IPS DF 4.7 (cell line): ENCODE measurements at regions not wholly inside any gene's neighbourhood (a gene's known extent, or its start where the extent isn't known, plus 50 kb on each side); places are given as distances from the start of the nearest gene placed in this dataset.

Experiments
- DNase-seq: peaks from one replicate; pipeline ENCODE4 v3.0.0-alpha.2; 2013; ENCODE audit warnings: low spot score; ENCODE audit errors: extremely low read depth

DNA sequence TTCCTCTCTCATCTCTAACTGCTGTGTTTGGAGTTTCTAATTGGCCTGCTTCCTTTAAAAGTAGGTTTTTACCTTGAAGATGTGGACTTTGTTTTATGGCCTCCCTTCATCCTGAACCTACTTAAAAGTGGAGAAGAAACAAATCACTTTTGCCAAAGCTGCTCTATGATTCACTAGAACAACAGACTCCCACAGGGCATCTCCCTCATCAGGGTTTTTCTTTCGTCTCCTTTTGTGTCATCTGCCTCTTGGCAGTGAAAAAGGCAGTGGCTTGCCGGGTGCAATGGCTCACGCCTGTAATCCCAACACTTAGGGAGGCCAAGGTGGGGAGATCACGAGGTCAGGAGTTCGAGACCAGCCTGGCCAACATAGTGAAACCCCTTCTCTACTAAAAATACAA is 186.6 kb upstream of the MTNR1B start:
- DNase-seq: no peak

DNA sequence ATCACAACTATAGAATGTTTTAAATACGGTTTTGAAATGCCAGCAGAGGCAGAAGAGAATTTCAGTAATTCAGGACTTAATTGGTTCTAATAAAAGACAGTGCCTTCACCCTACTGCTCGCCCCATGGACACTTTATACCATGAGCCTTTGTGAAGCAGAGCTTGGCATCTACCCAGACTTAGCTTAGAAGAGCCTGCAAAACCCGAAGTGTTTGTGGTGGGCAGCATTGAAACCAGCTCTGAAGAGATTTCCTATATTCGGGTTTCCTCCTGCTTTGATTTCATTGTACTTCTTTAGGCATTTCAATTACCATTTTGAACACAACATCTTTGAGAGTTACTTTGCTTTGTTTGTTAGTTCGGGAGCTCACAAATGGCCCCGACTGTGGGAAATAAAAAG is 185.1 kb upstream of the MTNR1B start:
- DNase-seq: no peak

GRCh38 chr11:92787638-92788037 is 181.8 kb upstream of the MTNR1B start:
- no peak for DNase-seq

GRCh38 chr11:92789761-92790160 is 179.7 kb upstream of the MTNR1B start:
- no peak for DNase-seq

- no peak for DNase-seq
Measured at GRCh38 chr11:92790366-92790765, 179.1 kb upstream of the MTNR1B start.

- no peak for DNase-seq
Measured at GRCh38 chr11:92790926-92791616, 178.4 kb upstream of the MTNR1B start.

DNA sequence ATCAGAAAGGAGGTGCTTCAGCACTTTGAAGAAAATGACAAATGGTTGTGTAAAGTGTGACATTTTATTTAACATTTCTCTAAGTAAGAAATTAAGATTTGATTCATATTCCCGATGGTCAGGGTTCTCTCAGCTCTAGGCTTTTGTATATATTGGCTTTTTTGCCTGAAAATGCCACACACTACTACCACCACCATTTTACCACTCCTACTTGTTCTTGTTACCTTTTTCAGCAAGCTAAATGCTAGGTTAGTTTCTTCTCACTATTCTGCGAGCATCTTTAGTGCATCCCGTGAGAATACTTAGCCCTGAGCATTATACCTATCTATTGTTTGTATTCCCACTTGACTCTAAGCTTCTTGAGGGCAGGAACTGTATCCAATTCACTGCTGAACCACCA is 177.6 kb upstream of the MTNR1B start:
- DNase-seq: no peak

- no peak for DNase-seq
Measured at GRCh38 chr11:92793189-92793588, 176.3 kb upstream of the MTNR1B start.

DNA sequence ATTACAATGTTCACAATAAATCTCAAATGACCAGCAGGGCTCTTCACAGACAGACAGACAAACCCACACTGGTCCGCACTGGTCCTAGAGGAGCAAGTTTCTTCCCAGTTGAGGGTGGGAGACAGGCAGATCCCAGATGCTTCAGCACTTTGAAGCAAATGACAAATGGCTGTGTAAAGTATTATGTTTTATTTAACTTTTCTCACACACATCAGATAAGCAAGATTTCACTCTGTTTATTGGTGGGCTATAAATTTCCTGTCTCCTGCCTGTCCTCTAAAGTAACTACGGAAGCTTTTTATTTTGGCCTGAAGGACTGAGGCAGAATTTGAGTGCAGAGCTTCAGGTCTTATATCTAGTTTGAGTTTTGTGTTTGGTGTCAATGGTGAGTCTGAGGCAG is 174.7 kb upstream of the MTNR1B start:
- no peak for DNase-seq

DNA sequence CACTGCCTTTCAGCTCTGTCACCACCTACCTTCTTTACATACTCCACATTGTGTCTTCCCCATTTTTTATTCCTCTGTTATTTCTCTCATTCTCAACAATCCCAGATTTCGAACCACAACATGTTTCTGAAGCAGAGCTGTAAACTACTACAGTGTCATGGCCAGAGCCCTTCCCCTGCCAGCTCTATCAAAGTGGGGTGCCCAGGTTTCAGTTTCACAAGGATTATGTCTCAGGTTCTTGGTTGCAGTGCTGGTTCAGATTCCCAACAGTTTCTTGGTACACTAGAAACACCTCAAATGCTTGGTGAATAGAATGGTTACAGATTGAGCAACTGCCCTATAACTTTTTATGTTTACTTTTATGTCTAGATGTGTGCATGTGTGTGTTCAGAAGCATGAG is 172.7 kb upstream of the MTNR1B start:
- no peak for DNase-seq

- no peak for DNase-seq
Measured at GRCh38 chr11:92797874-92798273, 171.6 kb upstream of the MTNR1B start.

- DNase-seq: no peak
Measured at GRCh38 chr11:92801685-92802084, 167.8 kb upstream of the MTNR1B start.

- no peak for DNase-seq
Measured at GRCh38 chr11:92802644-92803043, 166.8 kb upstream of the MTNR1B start.

- no peak for DNase-seq
Measured at GRCh38 chr11:92803391-92803790, 166.1 kb upstream of the MTNR1B start.

- DNase-seq: no peak
Measured at GRCh38 chr11:92804388-92804966, 165.0 kb upstream of the MTNR1B start.

DNA sequence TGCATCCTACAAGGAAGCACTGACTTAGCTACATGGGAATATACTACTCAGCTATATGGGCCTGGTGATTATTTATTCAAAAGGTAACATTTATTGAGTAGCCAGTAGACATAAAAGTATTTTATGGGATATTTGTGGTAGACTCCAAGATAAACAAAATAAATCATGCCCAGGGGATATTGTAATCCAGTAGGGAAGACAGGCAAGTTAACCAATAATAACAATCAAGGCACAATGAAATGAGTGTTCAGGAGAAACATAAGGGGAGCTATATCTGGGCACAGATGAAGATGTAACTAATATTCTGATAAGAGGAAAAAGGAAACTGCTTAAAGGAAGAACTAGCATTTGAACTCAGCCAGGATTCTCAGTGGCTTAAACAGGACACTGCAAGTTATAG is 161.4 kb upstream of the MTNR1B start:
- no peak for DNase-seq

GRCh38 chr11:92810423-92811064 is 158.9 kb upstream of the MTNR1B start:
- no peak for DNase-seq

DNA sequence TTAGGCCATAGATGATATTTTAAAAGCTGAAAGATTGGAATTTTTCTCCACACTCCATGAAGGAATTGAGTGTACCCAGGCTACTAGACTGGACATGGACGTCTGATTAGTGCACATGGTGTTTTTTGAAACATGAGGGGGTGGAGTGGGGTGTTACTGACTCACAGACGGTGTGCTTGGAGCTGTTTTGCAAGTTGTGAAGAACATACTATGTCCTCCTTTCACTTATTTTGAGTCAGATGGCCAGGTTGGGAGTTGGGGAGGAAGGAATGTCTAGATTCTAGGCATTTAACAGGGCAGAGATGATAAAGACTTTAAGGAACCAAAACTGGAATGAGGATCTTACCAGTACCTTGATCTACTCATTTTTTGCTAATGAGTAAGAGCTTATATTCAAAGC is 158.1 kb upstream of the MTNR1B start:
- no peak for DNase-seq

- DNase-seq: no peak
Measured at GRCh38 chr11:92812841-92813240, 156.6 kb upstream of the MTNR1B start.

GRCh38 chr11:92819830-92820229 is 149.6 kb upstream of the MTNR1B start:
- DNase-seq: no peak

DNA sequence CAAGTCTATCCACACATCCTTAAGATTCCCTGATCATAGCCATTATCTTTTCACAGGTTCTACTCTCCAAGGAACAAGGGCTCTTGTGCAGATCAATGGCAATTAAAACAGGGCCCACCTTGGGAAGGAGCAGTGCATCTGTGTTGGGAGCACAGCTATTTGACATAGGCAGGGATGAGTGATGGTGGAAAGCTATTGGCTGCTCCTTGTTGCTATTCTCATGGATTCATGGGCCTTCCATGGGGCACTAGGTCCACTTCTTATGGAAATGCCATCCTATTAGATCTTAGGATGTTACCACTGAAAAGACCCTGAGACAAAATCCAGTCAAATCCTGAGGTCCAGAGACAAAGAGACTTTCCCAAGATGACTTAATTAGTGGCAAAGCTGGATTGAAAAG is 148.6 kb upstream of the MTNR1B start:
- no peak for DNase-seq

DNA sequence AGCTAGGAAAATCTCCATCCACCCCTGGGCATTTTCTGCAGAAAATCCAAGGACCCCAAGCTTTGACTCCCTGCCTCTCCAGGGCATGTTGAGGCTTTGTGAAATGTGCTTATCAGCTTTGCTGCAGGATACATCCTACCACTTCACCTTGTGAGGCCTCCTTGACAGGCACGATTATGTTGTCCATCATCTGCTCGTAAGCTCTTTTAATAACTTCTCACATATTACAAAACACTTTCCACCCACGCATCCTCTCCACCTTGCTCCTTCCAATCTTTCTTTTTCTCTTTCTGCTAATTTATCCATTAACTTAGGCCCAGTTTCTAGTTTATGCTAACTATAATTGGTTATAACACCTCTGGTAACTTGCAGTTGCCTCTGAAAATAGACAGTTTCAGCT is 147.0 kb upstream of the MTNR1B start:
- DNase-seq: no peak

DNA sequence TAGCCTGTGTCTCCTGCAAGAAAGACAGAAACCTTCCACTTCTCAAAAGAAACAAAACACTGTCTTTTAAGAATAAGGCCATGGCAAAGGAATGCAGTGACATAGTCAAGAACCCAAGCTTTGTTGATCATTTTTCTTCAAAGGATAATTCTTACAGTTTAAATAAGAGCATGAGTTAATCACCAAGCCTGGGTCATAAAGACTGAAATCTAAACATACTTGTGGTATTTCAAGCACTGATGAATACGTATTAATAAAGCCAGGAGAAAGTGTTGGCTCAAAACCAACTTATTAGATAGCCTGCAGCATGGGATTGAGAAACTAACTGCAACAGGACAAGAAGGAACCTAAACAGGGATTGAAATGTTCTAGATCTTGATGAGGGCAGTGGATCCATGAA is 143.3 kb upstream of the MTNR1B start:
- no peak for DNase-seq
